Dedifferentiated amniotic fluid mesenchymal stem cell (primary cell): ENCODE measurements at regions not wholly inside any gene's neighbourhood (a gene's known extent, or its start where the extent isn't known, plus 50 kb on each side); places are given as distances from the start of the nearest gene placed in this dataset.
A peak's percentile ranks its signal among the peaks of the same experiment; 100 is the strongest.
"Not testable (repeated sequence)": the region's sequence is repeated elsewhere in the genome, so short reads cannot be mapped to it uniquely, and the experiment has no call there.

Experiments
- DNase-seq: peaks from one replicate; pipeline ENCODE4 v3.0.0-alpha.2; 2016; ENCODE audit errors: extremely low spot score

DNA sequence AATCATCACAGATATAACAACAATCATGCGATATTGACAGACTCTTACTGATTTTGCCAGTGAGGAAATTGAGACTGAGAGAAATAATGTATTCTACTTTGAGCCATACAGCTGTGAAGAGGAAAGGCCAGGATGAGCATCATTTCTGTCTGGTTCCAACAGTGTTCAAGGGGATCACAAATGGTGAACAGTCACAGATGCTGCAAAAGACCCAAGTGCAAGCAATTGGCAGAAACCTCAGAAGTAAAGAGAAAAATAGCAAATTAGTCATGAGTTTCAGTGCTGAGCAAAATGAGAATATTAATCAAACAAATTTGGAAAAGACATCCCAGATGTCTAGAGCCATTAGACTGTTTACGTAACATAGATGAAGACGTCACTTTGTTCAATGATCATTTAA, 114.1 kb downstream of the RAB38 start:
- DNase-seq, result no peak

DNA sequence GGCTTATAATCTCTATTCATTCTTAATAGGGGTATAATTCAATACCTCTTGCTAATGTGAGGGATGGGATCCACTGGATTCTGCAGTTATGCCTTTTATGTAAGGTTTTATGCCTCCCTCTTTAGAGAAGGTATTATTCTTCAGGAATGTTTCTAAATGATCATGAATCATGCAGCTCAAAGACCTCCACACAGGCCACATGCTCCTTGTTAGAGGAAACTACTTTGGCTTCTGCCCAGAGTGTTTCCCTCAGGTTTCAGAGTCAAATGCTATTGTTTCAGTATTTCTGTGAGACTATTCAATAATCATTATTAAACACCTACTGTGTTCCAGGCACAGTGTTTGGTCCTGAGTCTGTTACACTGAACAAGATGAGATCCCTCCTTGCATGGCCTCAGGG, 115.9 kb downstream of the RAB38 start:
- DNase-seq, result no peak

DNA sequence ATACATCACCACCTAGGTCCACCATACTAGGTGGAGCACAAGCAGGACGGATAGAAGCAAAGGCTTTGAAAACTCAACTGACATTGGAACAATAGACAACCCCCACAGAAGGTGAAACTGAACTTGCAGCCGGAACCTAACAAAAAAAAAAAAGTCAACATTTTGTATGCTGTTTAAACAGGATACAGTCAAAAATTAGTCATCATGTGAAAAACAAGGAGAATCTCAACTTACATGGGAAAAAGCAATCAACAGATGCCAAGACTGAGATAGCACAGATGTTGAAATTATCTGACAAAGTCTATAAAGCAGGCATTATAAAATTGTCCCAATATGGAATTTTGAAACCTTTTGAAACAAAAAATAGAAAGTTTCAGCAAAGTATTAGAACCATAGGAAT, 123.8 kb downstream of the RAB38 start:
- DNase-seq, result no peak

DNA sequence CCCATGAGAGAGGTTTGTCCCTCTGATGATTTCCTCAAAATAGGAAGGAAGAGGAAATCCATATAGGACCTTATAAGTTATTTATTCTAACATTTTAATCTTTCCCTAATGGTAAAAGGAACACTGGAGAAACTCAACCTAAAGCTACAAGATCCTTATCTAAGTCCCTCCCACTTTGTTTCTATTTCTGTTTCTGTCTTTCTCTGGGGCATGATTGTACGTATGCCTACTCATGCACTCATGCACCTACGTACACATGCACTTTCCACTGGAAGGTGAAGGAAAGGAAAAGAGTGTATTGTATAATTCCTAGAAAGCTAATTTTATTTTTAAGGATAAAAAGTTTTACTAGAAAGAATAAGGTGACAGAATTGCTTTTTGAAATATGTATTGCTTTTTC, 125.0 kb downstream of the RAB38 start:
- DNase-seq, result no peak

DNA sequence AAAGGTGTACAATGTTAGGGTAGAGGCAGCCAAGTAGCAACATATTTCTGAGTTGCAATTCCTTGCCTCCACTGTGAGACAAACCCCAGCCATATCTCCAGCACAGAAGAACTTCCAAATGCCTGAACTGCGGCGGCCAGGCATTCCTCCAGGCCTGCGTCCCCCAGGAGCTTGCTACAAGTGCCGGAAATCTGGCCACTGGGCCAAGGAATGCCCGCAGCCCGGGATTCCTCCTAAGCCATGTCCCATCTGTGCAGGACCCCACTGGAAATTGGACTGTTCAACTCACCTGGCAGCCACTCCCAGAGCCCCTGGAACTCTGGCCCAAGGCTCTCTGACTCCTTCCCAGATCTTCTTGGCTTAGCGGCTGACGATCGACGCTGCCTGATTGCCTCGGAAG, 130.0 kb downstream of the RAB38 start:
- DNase-seq, result not testable (repeated sequence)

DNA sequence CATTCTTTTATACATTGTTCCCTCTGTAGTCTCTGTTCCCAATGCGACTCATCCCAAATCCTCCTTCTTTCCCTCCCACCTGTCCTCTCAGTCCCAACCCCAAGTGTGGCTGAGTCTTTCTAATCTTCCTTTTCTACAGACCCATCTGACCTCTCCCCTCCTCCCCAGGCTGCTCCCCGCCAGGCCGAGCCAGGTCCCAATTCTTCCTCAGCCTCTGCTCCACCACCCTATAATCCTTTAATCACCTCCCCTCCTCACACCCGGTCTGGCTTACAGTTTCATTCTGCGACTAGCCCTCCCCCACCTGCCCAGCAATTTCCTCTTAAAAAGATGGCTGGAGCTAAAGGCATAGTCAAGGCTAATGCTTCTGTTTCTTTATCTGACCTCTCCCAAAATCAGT, 130.6 kb downstream of the RAB38 start:
- not testable (repeated sequence) for DNase-seq

DNA sequence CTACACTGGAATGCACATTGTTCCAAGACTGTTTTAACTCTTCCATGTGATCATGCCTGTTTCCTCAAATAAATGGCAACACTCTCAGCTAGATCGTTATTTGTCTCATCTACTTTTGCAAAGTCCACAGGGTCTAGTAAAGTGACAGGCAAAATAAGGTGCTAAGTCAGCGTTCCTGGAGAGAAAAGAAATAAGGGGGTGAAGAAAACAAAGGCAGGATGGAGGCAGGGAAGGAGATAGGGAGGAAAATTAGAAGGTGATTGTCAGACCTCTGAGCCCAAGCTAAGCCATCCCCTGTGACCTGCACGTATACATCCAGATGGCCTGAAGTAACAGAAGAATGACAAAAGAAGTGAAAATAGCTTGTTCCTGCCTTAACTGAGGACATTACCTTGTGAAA, 132.1 kb downstream of the RAB38 start:
- no peak for DNase-seq

DNA sequence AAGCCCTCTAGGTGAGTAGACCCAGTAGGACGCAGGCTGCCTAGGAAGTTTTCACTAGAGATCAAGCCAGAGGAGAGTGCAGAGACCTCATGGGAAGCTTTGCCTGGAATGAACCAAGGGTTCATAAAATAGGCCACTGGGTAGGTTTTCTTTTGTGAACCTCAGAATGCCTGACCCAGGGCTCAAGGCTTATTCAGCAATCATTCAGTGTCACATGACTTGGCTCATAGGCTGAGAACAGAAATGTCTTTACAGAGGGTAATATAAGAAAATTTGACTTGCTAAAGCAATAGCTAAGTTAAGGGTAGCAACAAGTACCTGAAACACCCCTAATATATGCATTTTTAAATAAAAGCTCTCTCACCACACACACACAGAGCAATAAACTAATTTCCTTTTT, 132.6 kb downstream of the RAB38 start:
- no peak for DNase-seq

DNA sequence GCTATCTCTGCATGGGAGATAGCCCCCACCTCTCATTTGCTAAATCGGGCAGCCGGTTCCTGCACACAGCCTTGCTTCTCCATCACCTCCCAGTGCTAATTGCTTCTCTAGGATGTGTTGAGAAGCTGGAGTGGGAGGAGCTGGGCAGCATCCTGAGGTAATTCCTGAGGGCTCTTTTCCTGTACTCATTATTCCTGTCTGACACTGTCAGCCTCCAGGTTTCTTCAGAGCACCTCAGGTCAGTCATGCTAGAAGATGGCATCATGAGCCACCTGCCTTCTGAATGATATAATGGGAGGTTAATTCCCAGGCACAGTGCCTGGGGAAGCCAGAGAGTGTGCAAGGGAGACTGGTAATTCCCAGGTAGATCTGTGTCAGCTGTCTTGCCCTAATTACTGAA, 133.0 kb downstream of the RAB38 start:
- DNase-seq, result no peak

DNA sequence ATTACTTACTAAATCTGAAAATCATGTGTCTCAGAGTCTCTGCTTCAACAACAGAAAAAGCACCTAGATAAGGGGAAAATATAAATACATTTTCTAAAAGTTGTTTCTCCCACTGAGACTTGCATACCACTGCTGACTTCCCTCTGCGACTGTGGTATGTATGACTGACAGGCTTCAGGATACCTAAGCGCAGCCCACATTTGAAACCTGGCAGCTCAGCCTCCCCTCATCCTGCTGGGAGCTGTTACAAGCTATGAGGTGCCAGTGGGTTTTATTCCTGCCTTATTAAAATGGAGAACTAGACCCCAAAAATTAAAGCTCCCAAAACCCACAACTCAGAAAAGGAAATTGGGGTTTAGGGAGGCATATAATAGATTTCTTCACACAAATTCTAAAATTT, 133.6 kb downstream of the RAB38 start:
- DNase-seq, result no peak

DNA sequence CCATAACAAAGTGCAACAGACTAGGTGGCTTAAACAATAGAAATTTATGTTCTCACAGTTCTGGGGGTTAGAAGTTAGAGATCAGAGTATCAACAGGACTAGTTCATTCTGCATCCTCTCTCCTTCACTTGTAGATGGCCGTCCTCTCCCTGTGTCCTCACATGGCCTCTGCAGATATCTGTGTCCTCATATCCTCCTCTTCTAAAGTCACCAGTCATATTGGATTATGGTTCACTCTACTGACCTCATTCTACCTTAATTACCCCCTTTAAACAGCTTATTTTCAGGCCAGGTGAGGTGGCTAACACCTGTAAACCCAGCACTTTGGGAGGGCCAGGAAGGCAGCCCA, 135.1 kb downstream of the RAB38 start:
- no peak for DNase-seq

DNA sequence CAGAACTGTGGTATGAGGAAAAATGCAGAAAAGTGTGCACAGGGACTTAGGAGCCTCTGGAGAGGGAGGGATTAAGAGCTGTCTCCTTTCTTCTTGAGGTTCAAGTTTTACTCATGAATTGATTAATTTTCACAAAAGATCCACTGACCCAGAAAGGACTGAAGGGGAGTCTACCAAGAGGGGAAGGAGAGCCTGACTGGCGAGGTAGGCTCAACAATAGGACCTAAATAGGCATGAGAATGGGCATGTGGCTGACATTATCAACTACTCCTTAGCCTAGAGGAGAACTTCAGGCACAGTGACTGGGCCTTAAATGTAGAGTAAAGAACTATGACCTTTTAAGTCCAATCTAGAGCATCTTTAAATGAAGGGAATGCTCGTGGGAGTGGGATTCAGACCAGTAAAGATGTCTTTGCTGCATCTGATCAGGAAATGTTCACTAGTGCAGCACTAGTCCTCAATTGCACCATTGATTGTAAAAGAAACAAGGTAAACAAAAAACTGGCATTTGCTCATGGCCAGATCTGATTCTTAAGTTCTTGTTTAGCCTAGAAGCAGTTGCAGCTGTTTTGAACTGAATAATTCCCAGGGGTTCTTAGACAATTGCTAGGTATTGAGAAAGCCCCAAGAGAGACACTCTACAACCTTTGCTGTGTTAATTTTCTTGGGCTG, 135.6 kb downstream of the RAB38 start:
- no peak for DNase-seq

DNA sequence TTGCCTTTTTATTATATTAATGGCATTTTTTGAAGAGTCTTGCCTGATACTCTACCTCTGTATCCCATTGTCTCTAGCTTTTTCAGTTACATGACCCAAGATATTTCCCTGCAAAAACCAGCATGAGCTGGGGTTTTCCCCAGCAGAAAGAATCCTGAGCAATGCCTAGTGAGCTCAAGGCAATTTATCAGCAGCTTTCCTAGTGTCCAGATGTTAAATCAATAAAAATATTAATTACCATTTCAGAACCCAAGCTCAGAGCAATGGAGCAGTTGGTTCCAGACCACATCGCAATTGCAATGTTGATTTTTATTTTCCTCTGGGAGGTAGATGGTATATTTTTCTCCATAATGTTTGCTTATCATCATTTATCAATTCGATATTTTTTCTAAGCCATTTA, 137.2 kb downstream of the RAB38 start:
- DNase-seq, result no peak

DNA sequence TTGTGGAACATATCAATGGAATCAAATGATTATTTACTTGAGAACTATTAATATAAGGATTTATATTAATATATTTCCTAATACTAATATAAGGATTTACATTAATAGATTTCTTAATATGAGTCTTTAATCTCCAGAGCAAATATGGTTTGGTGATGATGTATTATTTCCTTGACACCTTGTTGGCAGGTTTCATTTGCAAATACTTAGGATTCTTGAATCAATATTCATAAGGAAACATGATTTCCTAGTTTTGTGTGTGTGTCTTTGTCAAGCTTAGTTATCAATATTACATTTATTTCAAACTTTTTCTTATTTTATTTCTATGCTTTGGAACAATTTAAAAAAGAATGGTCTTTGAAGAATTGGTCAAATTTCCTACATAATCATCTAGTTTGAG, 138.5 kb downstream of the RAB38 start:
- no peak for DNase-seq

DNA sequence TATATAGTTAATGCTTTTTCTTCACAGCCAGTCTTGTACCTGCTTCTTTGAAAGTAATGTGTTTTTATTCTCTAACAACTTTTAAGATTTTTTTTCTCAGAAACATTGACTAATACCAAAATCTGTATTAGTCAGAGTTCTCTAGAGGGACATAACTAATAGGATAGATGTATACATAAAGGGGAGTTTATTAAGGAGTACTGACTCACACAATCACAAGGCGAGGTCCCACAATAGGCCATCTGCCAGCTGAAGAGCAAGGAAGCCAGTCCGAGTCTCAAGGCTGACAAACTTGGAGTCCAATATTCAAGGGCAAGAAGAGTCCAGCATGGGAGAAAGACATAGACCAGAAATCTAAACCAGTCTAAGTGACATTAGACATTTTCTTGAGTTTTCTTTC, 140.0 kb downstream of the RAB38 start:
- no peak for DNase-seq

DNA sequence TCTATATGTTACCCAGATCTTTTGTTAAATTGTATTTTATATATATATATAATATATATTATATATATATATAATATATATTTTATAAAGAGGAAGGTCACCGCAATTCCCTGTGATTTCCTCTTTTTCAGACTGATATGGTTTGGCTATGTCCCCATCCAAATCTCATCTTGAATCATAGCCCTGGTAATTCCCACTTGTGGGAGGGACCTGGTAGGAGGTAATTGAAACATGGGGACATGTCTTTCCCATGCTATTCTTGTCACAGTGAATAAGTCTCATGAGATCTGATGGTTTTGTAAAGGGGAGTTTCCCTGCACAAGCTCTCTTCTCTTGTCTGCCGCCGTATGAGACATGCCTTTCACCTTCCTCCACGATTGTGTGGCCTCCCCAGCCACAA, 157.6 kb downstream of the RAB38 start:
- no peak for DNase-seq

DNA sequence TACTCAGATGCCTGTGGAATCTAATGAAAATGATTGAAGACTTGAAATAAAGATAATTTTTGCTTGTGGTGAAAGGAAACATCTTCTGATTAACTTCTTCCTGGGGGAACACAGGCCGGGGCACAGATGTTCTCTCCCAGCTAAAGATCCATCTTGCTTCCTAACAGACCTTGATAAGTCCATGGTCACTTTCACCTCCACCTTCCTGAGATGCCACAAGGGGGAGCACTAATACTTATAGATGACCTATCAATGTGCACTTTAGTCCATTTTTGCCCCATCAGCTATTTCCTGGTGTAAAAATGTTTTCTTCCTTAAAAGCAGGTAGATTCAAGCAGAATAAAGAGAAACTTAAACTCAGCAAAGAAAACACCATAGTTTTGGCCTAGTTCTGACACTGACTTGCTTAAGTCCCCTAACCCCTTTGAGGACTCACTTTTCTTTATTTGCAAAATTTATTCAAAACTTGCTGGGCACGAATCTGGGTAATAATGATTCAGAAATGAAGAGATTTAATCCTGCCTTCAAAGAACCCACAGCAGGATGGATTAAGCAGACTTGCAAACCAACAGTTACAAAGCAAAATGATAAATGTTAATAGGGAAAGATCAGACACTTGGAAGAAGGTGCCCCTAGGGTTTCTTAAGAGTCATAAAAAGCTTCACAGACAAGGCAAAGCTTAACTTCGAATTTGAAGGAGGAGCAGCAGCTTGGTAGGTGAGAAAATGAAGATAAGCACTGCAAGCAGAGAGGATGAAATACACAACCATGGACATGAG, 158.7 kb downstream of the RAB38 start:
- peak; percentile 90 for DNase-seq

DNA sequence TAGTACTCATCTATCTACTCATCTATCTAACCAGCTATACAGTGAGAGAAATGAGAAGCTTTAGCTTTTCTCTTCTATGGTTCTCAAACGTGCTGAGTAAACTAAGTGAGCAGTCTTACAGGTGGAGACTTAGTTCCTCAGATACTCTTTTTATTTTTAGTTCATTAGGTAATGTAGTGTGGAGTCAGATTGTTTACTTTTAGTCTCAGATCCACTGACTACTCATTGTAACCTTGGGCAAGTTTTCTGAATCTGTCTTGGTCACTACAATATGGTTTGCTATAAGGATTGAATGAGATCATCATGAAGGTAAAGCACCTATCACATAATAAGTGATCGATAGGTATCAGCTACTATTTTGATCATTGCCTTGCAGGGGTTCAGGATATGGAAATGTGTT, 160.1 kb downstream of the RAB38 start:
- DNase-seq, result no peak

DNA sequence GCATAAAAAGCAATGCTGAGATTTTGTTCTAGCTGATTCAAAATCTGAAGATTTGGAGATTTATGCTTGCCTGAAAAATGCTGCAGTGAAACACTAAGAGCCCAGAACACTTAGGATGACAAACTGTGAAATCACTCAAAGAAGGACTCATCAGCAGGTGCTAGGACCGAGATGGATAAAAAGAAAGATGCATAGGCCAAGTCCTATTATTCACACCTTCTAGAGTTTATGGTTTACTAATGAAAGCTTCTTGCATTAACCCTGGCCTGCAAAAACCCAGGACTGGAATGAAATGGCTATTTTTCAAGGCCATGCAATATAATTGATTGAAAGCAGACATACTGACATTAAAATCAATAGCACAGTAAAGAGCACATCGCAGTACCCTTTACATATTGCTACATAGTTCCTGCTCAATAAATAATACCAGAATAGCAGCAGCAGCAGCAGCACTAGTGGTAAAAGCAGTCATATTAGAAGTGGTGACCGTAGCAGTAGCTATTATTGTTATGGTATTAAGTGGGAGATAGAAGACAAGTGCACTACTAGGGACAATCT, 161.7 kb downstream of the RAB38 start:
- DNase-seq, result no peak

DNA sequence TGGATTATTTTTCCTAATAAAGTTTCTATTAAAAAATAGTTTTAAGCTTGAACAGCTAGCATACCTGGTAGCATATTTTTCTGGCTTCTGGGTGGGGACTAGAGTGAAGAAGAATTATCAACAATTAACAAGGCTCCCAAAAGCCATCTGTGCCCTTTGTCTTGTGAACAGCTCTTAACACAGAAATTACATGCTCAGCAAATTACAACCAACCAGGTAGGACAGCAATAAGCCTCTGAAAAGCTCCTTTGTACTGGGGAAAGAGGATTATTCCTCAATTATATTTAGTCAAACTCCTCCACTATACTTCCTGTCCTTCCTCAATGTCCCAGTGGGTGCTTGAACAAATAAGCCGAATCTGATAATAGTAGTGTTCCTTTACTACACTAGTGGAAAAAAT, 162.8 kb downstream of the RAB38 start:
- no peak for DNase-seq

DNA sequence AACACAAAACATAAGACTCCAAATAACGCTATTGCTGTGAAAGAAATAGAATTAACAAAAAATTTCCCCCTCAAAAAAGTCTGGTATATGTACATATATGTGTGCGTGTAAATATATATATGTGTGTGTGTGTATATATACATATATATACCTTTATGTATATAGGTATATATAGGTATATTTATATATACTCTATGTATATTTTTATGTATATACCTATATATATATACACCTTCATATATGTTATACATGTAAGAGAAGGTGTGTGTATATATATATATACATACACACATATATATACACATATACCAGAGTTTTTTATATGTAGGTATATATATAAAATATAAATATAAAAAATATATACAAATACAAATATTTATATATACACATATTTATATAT, 199.2 kb downstream of the RAB38 start:
- no peak for DNase-seq

DNA sequence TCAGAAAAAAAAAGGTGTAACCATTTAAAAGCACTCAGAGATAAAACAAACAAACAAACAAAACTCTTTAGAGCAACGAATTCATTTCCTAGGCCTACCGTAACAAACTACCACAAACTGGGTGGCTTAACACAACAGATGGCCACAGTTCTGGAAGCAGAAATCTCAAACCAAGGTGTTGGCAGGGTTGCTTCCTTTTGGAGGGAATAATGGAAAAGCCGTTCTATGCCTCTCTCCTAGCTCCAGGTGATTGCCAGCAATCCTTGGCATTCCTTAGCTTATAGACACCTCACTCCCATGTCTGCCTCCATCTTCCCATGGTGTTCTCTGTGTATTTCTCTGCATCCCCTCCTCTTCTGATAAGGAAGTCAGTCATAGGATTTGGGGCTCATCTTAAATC, 200.4 kb downstream of the RAB38 start:
- no peak for DNase-seq

DNA sequence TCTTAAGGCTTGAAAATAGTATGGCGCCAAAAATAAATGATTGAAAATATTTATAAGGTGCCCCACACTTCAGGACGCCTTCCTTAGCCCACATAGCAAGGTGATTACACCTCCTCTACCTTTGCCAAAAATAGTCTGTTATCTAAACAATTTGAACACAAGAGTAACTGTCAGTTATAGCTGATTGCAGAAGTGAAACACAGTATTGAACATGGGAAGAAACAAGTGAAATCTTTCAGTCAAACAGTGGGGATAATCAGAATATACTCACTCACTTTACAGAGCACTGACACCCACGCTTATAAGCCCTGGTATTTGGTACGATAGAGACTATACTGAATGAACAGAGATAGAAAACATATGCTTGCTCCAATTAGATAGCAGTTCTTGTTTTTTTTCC, 203.1 kb downstream of the RAB38 start:
- DNase-seq, result no peak

DNA sequence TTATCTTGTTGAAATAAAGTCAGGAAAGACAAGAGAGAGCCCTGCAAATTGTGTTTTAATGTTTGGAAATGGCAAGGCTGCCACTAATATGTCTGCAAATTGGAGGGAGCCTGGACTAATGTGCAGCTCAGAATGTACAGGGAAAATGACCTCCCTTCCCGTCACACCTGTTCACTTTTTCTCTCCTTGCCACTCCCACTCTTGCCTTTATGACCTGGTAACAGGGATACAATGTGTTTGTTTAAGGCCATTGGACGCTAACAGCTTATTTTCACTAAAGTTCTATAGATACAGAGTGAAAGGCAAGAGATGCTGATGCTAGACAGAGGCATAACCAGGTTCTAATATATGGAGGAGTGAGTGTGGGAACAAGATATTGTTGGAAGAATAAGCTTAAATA, 203.9 kb downstream of the RAB38 start:
- no peak for DNase-seq
